ENCODE measurements at regions not wholly inside any gene's neighbourhood (a gene's known extent, or its start where the extent isn't known, plus 50 kb on each side); places are given as distances from the start of the nearest gene placed in this dataset.
"Not testable (repeated sequence)": the region's sequence is repeated elsewhere in the genome, so short reads cannot be mapped to it uniquely, and the experiment has no call there.

- no peak overlapping the region for H3T11ph ChIP-seq (ENCODE audit: low read length)
- peaks cover 0 to 3% (median 0%) of the 10 kb centered on the region in 3 experiments; a peak in 3 of 7 replicates for H3K36me3 Mint-ChIP-seq (ENCODE audit: insufficient read depth in 1 of 3, low read depth in 3 of 3)
- H3K18ac ChIP-seq (ENCODE audit: insufficient read length, low read depth, low read length) = no peak overlapping the region
Measured at GRCh38 chrX:46173159-46173558, 372.1 kb downstream of the ZNF674 start.

DNA sequence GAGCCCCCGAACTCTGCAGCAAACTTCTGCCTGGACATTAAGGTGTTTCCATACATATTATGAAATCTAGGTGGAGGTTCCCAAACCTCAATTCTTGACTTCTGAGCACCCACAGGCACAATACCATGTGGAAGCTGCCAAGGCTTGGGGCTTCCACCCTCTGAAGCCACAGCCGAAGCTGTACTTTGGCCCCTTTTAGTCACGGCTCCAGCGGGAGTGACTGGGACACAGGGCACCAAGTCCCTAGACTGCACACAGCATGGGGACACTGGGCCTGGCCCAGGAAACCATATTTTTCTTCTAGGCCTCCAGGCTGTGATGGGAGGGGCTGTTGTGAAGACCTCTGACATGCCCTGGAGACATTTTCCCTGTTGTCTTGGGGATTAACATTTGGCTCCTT is 373.8 kb downstream of the ZNF674 start:
- H2AFZ ChIP-seq (ENCODE audit: low read length); H3K79me1 ChIP-seq (ENCODE audit: insufficient read depth, low read depth, low read length, poor library complexity, severe bottlenecking); H3T11ph ChIP-seq (ENCODE audit: low read length); H3K18ac ChIP-seq (ENCODE audit: insufficient read length, low read depth, low read length); H3K4me3 Mint-ChIP-seq; H4K20me1 ChIP-seq (ENCODE audit: control insufficient read depth, insufficient read depth, insufficient read length); H3K27ac ChIP-seq (ENCODE audit: insufficient read length, low read depth, low read length); H2BK5ac ChIP-seq (ENCODE audit: insufficient read length, low read length); H2BK20ac ChIP-seq (ENCODE audit: low read depth, low read length, poor library complexity, severe bottlenecking); H3K9me3 ChIP-seq (ENCODE audit: control insufficient read depth, low read depth, low read length); H3K4ac ChIP-seq (ENCODE audit: low read depth, low read length); H3K27me3 ChIP-seq (ENCODE audit: insufficient read depth, low read length); H3K4me1 ChIP-seq (ENCODE audit: insufficient read depth, low read length); H3K56ac ChIP-seq (ENCODE audit: insufficient read length, low read depth, low read length); H3K23ac ChIP-seq (ENCODE audit: insufficient read length, low read depth, low read length); H4K5ac ChIP-seq (ENCODE audit: insufficient read length, low read depth, low read length); DNase-seq; H3K23me2 ChIP-seq (ENCODE audit: insufficient read length, low read depth, low read length, poor library complexity, severe bottlenecking); H3K36me3 Mint-ChIP-seq (ENCODE audit: insufficient read depth in 1 of 3, low read depth in 3 of 3); H3K79me2 ChIP-seq (ENCODE audit: insufficient read depth, low read length); H3K9ac ChIP-seq (ENCODE audit: extremely low read depth, insufficient read length, low read length); H2BK12ac ChIP-seq (ENCODE audit: insufficient read length, low read depth, low read length); H4K8ac ChIP-seq (replicated peaks; ENCODE audit: insufficient read length, low read depth, low read length); H3K4me2 ChIP-seq (ENCODE audit: insufficient read depth, insufficient read length, low read length); H2AK5ac ChIP-seq (ENCODE audit: insufficient read length, low read length); H3K14ac ChIP-seq (ENCODE audit: insufficient read depth, low read length); H2BK15ac ChIP-seq (ENCODE audit: low read depth, low read length); H3K27me3 Mint-ChIP-seq (ENCODE audit: low read depth); H3K27ac Mint-ChIP-seq; H2BK120ac ChIP-seq (ENCODE audit: low read depth, low read length, poor library complexity, severe bottlenecking); H4K91ac ChIP-seq (ENCODE audit: insufficient read length, low read depth, low read length); H3K4me1 Mint-ChIP-seq: not testable (repeated sequence)
- no CpG with 5 or more reads among the region's 4 CpGs for WGBS (ENCODE audit: extremely low coverage, insufficient read length, low lambda C conversion rate)
- H3K9me3 Mint-ChIP-seq = peaks cover 69 to 70% of the 10 kb centered on the region in 2 experiments

More at GRCh38 chrX:46173159-46173558, 372.1 kb downstream of the ZNF674 start:
- Histone ChIP-seq H4K8ac (replicated peaks; ENCODE audit: insufficient read length, low read depth, low read length) (no peak overlapping the region), H3K9me3 (ENCODE audit: control insufficient read depth, low read depth, low read length) (no peaks in the 10 kb centered on the region), H4K20me1 (ENCODE audit: control insufficient read depth, insufficient read depth, insufficient read length) (no peaks in the 10 kb centered on the region), H2AFZ (ENCODE audit: low read length) (no peak overlapping the region), H4K5ac (ENCODE audit: insufficient read length, low read depth, low read length) (no peak overlapping the region), H4K91ac (ENCODE audit: insufficient read length, low read depth, low read length) (no peak overlapping the region), H3K27ac (ENCODE audit: insufficient read length, low read depth, low read length) (no peak overlapping the region), H2AK5ac (ENCODE audit: insufficient read length, low read length) (no peak overlapping the region), H2BK20ac (ENCODE audit: low read depth, low read length, poor library complexity, severe bottlenecking) (no peak overlapping the region), H3K23me2 (ENCODE audit: insufficient read length, low read depth, low read length, poor library complexity, severe bottlenecking) (no peaks in the 10 kb centered on the region), H3K4me2 (ENCODE audit: insufficient read depth, insufficient read length, low read length) (no peak overlapping the region), H3K9ac (ENCODE audit: extremely low read depth, insufficient read length, low read length) (no peak overlapping the region), H3K56ac (ENCODE audit: insufficient read length, low read depth, low read length) (no peak overlapping the region), H2BK120ac (ENCODE audit: low read depth, low read length, poor library complexity, severe bottlenecking) (no peak overlapping the region), H3K4me1 (ENCODE audit: insufficient read depth, low read length) (no peaks in the 10 kb centered on the region), H3K27me3 (ENCODE audit: insufficient read depth, low read length) (no peaks in the 10 kb centered on the region), H3K4ac (ENCODE audit: low read depth, low read length) (no peak overlapping the region), H3K79me1 (ENCODE audit: insufficient read depth, low read depth, low read length, poor library complexity, severe bottlenecking) (no peaks in the 10 kb centered on the region), H2BK5ac (ENCODE audit: insufficient read length, low read length) (no peak overlapping the region), H2BK12ac (ENCODE audit: insufficient read length, low read depth, low read length) (no peak overlapping the region), H2BK15ac (ENCODE audit: low read depth, low read length) (no peak overlapping the region), H3K14ac (ENCODE audit: insufficient read depth, low read length) (no peak overlapping the region), H3K79me2 (ENCODE audit: insufficient read depth, low read length) (no peaks in the 10 kb centered on the region), H3K23ac (ENCODE audit: insufficient read length, low read depth, low read length) (no peak overlapping the region)
- Mint-ChIP-seq H3K9me3 (peaks cover 69 to 70% of the 10 kb centered on the region in 2 experiments), H3K27ac (no peak overlapping the region), H3K4me1 (no peaks in the 10 kb centered on the region), H3K27me3 (ENCODE audit: low read depth) (peaks cover 1% of the 10 kb centered on the region; the same call in 1 of the 2 replicates), H3K4me3 (no peak overlapping the region)
- TF ChIP-seq CTCF (conservative IDR thresholded peaks at IDR 0.05) = no peak
- DNase-seq = no peak
